ENCODE measurements at regions not wholly inside any gene's neighbourhood (a gene's known extent, or its start where the extent isn't known, plus 50 kb on each side); places are given as distances from the start of the nearest gene placed in this dataset.

DNA sequence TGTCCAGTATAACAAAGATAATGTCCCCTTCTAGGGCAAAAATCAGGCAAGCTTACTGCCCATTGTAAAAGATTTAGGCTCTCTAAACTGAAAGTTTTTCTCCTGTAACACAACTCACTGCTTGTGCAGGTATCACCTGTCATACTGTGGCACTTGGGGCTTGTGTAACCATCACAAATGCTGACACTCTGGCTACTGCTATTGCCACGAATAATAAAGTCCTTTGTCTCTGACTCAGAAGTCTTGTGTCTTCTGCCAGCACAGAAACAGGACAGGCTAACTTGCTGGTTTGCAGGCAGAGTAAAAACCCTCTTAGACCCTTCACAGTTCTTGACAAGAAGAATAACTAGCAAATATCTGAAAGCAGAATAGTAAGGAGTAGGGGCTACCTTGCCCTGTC lies 273.9 kb downstream of the RPS24 start:
- ChIA-PET POLR2A (no interaction called here), CTCF (ENCODE audit: unreplicated experiment) (no interaction called here)
- Histone ChIP-seq H3K79me2 (ENCODE audit: insufficient read depth, low read depth, low read length) (no peaks in the 10 kb centered on the region), H3K36me3 (ENCODE audit: insufficient read depth, low read length) (no peaks in the 10 kb centered on the region), H3K4me2 (ENCODE audit: low read length) (no peak overlapping the region), H3K4me1 (ENCODE audit: insufficient read depth, low read length, poor library complexity, severe bottlenecking) (peaks cover 10% of the 10 kb centered on the region), H2AFZ (ENCODE audit: low read length) (no peak overlapping the region), H4K20me1 (ENCODE audit: insufficient read depth, low read length) (no peaks in the 10 kb centered on the region), H3K9me2 (ENCODE audit: insufficient read depth, low read length) (no peaks in the 10 kb centered on the region), H3K27ac (ENCODE audit: low read depth, low read length, poor library complexity, severe bottlenecking) (no peak overlapping the region), H3K4me3 (ENCODE audit: low read depth, low read length, poor library complexity, severe bottlenecking) (no peak overlapping the region), H3K9me3 (ENCODE audit: low read length) (no peaks in the 10 kb centered on the region)
- TF ChIP-seq EZH2phosphoT487 (IDR thresholded peaks at IDR 0.05; ENCODE audit: borderline replicate concordance, low read depth, low read length), result no peak
- TF ChIP-seq, protein P1, sequence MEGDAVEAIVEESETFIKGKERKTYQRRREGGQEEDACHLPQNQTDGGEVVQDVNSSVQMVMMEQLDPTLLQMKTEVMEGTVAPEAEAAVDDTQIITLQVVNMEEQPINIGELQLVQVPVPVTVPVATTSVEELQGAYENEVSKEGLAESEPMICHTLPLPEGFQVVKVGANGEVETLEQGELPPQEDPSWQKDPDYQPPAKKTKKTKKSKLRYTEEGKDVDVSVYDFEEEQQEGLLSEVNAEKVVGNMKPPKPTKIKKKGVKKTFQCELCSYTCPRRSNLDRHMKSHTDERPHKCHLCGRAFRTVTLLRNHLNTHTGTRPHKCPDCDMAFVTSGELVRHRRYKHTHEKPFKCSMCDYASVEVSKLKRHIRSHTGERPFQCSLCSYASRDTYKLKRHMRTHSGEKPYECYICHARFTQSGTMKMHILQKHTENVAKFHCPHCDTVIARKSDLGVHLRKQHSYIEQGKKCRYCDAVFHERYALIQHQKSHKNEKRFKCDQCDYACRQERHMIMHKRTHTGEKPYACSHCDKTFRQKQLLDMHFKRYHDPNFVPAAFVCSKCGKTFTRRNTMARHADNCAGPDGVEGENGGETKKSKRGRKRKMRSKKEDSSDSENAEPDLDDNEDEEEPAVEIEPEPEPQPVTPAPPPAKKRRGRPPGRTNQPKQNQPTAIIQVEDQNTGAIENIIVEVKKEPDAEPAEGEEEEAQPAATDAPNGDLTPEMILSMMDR (conservative IDR thresholded peaks at IDR 0.05; ENCODE audit: low read length), result no peak
- no peak for DNase-seq (ENCODE audit: low spot score)
- intact Hi-C loops (cut with micrococcal nuclease; ENCODE audit: unreplicated experiment), result no loop called here
- no TSS peak for BruUV-seq (replicated peaks)

DNA sequence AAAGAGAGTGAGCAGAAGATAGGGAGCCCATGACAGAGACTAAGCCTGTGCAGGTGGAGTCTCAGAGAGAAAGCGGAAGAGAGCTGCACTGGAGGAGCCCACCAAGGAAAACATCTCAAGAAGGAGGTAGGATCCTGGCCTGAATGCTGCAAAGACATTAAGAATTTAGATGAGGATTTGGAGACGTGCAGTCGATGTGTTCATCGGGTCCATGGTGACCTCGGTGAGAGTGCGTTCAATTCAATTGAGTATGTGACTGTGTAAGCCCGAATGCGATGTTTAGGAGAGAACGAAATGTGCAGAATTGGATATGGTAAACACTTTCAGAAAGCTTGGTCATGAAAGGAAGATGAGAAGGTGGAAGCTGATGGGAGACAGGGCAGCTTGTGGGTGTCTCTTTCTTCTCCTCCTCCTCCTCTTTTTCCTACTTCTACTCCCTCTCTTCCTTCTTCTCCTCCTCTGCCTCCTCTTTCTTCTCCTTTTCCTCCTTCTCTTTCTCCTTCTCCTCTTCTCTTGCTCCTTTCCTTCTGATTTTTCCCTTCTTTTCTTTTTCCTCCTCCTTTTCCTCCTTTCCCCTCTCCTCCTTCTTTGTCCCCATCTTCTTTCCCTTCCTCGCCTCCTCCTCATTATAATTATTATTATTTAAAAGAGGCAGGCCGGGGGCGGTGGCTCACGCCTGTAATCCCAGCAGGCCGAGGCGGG lies 276.0 kb downstream of the RPS24 start:
- intact Hi-C loops (cut with micrococcal nuclease; ENCODE audit: unreplicated experiment), result no loop called here
- BruUV-seq (replicated peaks), result no TSS peak
- Histone ChIP-seq H3K9me2 (ENCODE audit: insufficient read depth, low read length) (no peaks in the 10 kb centered on the region), H3K9me3 (ENCODE audit: low read length) (no peaks in the 10 kb centered on the region), H3K4me2 (ENCODE audit: low read length) (no peak overlapping the region), H2AFZ (ENCODE audit: low read length) (no peak overlapping the region), H3K79me2 (ENCODE audit: insufficient read depth, low read depth, low read length) (no peaks in the 10 kb centered on the region), H3K36me3 (ENCODE audit: insufficient read depth, low read length) (no peaks in the 10 kb centered on the region), H4K20me1 (ENCODE audit: insufficient read depth, low read length) (no peaks in the 10 kb centered on the region), H3K4me1 (ENCODE audit: insufficient read depth, low read length, poor library complexity, severe bottlenecking) (no peaks in the 10 kb centered on the region), H3K27ac (ENCODE audit: low read depth, low read length, poor library complexity, severe bottlenecking) (no peak overlapping the region), H3K4me3 (ENCODE audit: low read depth, low read length, poor library complexity, severe bottlenecking) (no peak overlapping the region)
- TF ChIP-seq EZH2phosphoT487 (IDR thresholded peaks at IDR 0.05; ENCODE audit: borderline replicate concordance, low read depth, low read length), result no peak
- TF ChIP-seq, protein P1 (conservative IDR thresholded peaks at IDR 0.05; ENCODE audit: low read length), result no peak
- DNase-seq (ENCODE audit: low spot score), result no peak
- ChIA-PET CTCF (ENCODE audit: unreplicated experiment) (no interaction called here), POLR2A (no interaction called here)

DNA sequence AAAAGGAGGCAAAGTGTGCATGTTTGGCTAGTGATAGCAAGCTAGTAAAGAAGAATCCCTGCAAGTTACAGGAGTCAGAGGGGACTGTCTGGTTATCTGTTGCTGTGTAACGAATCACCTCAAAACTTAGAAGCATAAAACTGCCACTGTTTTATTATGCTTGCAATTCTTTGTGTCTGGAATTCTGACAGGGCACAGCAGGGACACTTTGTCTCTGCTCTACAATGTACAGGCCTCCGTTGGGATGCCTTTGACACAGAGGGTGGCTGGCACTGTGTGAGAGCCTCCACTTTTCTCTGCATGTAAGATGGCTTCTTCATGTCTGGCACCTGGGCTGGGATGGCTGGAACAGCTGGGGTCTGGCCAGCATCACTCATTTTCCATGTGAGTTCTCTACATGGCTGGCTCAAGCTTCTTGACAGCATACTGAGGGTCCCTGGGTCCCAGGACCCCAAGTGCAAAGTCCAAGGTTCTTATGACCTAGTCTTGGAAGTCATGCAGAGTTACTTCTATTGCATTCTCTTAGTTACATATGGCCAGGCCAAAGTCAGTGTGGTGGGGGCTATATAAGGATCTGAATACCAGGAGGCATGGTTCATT lies 276.9 kb downstream of the RPS24 start:
- no peak for DNase-seq (ENCODE audit: low spot score)
- Histone ChIP-seq H2AFZ (ENCODE audit: low read length) (no peak overlapping the region), H4K20me1 (ENCODE audit: insufficient read depth, low read length) (no peaks in the 10 kb centered on the region), H3K9me3 (ENCODE audit: low read length) (no peaks in the 10 kb centered on the region), H3K4me1 (ENCODE audit: insufficient read depth, low read length, poor library complexity, severe bottlenecking) (no peaks in the 10 kb centered on the region), H3K36me3 (ENCODE audit: insufficient read depth, low read length) (no peaks in the 10 kb centered on the region), H3K9me2 (ENCODE audit: insufficient read depth, low read length) (no peaks in the 10 kb centered on the region), H3K4me2 (ENCODE audit: low read length) (no peak overlapping the region), H3K4me3 (ENCODE audit: low read depth, low read length, poor library complexity, severe bottlenecking) (no peak overlapping the region), H3K79me2 (ENCODE audit: insufficient read depth, low read depth, low read length) (no peaks in the 10 kb centered on the region), H3K27ac (ENCODE audit: low read depth, low read length, poor library complexity, severe bottlenecking) (no peak overlapping the region)
- POLR2A ChIA-PET, result interaction anchor here (0.6 kb wide), 1 partner anchor 392 kb away, joined by 3 read pairs; no protein-coding TSS in a partner anchor
- TF ChIP-seq, protein P1 (conservative IDR thresholded peaks at IDR 0.05; ENCODE audit: low read length), result no peak
- TF ChIP-seq EZH2phosphoT487 (IDR thresholded peaks at IDR 0.05; ENCODE audit: borderline replicate concordance, low read depth, low read length), result no peak
- CTCF ChIA-PET (ENCODE audit: unreplicated experiment), result no interaction called here
- intact Hi-C loops (cut with micrococcal nuclease; ENCODE audit: unreplicated experiment), result no loop called here
- BruUV-seq (replicated peaks), result no TSS peak

All from OCI-LY7 (cell line).